ENCODE measurements at regions not wholly inside any gene's neighbourhood (a gene's known extent, or its start where the extent isn't known, plus 50 kb on each side); places are given as distances from the start of the nearest gene placed in this dataset.
"Not testable (repeated sequence)": the region's sequence is repeated elsewhere in the genome, so short reads cannot be mapped to it uniquely, and the experiment has no call there.

DNA sequence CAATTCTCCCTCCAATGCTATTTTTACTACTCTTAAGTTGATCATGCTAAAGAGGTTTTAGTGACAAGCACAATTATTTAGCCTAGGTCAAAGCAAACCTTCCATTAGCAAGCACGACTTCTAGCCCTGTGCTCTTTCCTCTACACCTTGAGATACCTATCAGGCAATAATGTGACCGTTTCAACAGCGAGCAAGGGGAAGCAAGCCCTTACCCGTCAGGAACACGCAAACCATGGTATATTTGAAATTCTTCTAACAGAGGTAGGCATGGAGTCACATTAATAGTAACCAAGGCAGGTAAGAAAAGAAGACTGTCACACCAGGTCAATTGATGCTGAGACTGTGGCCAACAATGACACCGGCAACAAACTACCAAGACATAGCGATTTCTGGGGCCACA is 68.9 kb upstream of the VGLL4 start:
- WGBS (ENCODE audit: extremely low coverage, insufficient coverage, insufficient read length), result no CpG with 5 or more reads among the region's 7 CpGs
- no peak overlapping the region for H3K4me3 ChIP-seq (ENCODE audit: low read depth, low read length)
- no peaks in the 10 kb centered on the region for H3K27me3 ChIP-seq (ENCODE audit: insufficient read depth, low read length)
- H4K12ac ChIP-seq (ENCODE audit: low read depth, low read length), result no peak overlapping the region
- peak in 1 of 2 donors; percentile 55 for DNase-seq
- no peak overlapping the region for H2BK5ac ChIP-seq (ENCODE audit: low read depth, low read length, poor library complexity)
- H3K23ac ChIP-seq (ENCODE audit: low read length), result no peak overlapping the region
- H3K79me2 ChIP-seq (ENCODE audit: control insufficient read depth, insufficient read depth, low read length, poor library complexity), result peaks cover 1% of the 10 kb centered on the region
- H3K9me3 ChIP-seq (ENCODE audit: insufficient read depth, low read depth, low read length), result no peaks in the 10 kb centered on the region
- H3K9ac ChIP-seq (ENCODE audit: low read length), result no peak overlapping the region
- peaks cover 0 to 2% of the 10 kb centered on the region in 2 experiments for H3K36me3 ChIP-seq (ENCODE audit: control insufficient read depth in 1 of 2, insufficient read depth in 2 of 2, low read length in 2 of 2)
- H4K91ac ChIP-seq (ENCODE audit: low read depth, low read length), result no peak overlapping the region
- H3K18ac ChIP-seq (ENCODE audit: low read length), result no peak overlapping the region
- no peak overlapping the region for H3K14ac ChIP-seq (ENCODE audit: low read length)
- H2AFZ ChIP-seq (ENCODE audit: insufficient read depth, low read length, poor library complexity), result no peak overlapping the region
- no peak overlapping the region for H3K4me2 ChIP-seq (ENCODE audit: low read length)
- H2AK5ac ChIP-seq (ENCODE audit: low read length), result no peak overlapping the region
- H3K4ac ChIP-seq (ENCODE audit: low read depth, low read length), result peak overlapping the region; percentile 53
- no peak overlapping the region for H4K8ac ChIP-seq (ENCODE audit: low read depth, low read length)
- no peak overlapping the region for H2BK12ac ChIP-seq (ENCODE audit: low read length)
- H2BK120ac ChIP-seq (ENCODE audit: insufficient read depth, low read length, poor library complexity), result no peak overlapping the region
- peaks cover 0 to 3% of the 10 kb centered on the region in 2 experiments for H3K4me1 ChIP-seq (ENCODE audit: control insufficient read depth in 1 of 2, insufficient read depth in 2 of 2, low read length in 2 of 2)
- no peak overlapping the region for H3K27ac ChIP-seq (ENCODE audit: low read depth, low read length)
- no peaks in the 10 kb centered on the region for H3K79me1 ChIP-seq (ENCODE audit: low read length)

DNA sequence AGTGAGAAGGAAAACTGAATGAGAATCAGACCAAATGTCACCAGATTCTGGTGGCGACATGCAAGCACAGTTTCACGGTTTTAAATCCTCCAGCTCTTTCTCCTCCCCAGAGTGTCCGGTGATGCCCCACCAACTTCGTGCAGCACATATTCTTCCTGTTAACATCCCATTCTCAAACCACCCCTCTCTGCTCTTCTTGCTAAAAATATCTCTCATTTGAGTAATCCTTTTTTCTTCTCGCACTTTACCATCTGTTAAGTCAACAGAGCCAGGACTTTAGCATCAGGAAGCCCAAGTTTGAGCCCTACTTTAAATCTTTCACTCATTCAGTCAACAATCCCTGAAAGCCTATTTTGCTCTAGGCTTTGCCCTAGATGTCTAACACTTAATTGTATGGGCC is 68.2 kb upstream of the VGLL4 start:
- H4K91ac ChIP-seq (ENCODE audit: low read depth, low read length), result no peak overlapping the region
- H4K8ac ChIP-seq (ENCODE audit: low read depth, low read length), result no peak overlapping the region
- peaks cover 0 to 3% of the 10 kb centered on the region in 2 experiments for H3K4me1 ChIP-seq (ENCODE audit: control insufficient read depth in 1 of 2, insufficient read depth in 2 of 2, low read length in 2 of 2)
- WGBS (ENCODE audit: extremely low coverage, insufficient coverage, insufficient read length), result no CpG with 5 or more reads among the region's 5 CpGs
- no peaks in the 10 kb centered on the region for H3K79me1 ChIP-seq (ENCODE audit: low read length)
- H2AFZ ChIP-seq (ENCODE audit: insufficient read depth, low read length, poor library complexity), result no peak overlapping the region
- H3K4me2 ChIP-seq (ENCODE audit: low read length), result no peak overlapping the region
- no peak overlapping the region for H3K4me3 ChIP-seq (ENCODE audit: low read depth, low read length)
- no peak overlapping the region for H2BK5ac ChIP-seq (ENCODE audit: low read depth, low read length, poor library complexity)
- no peak overlapping the region for H3K14ac ChIP-seq (ENCODE audit: low read length)
- H4K12ac ChIP-seq (ENCODE audit: low read depth, low read length), result no peak overlapping the region
- H2BK120ac ChIP-seq (ENCODE audit: insufficient read depth, low read length, poor library complexity), result no peak overlapping the region
- H3K18ac ChIP-seq (ENCODE audit: low read length), result no peak overlapping the region
- H3K27me3 ChIP-seq (ENCODE audit: insufficient read depth, low read length), result no peaks in the 10 kb centered on the region
- no peak overlapping the region for H2AK5ac ChIP-seq (ENCODE audit: low read length)
- H3K36me3 ChIP-seq (ENCODE audit: control insufficient read depth in 1 of 2, insufficient read depth in 2 of 2, low read length in 2 of 2), result peaks cover 0 to 2% of the 10 kb centered on the region in 2 experiments
- H3K9ac ChIP-seq (ENCODE audit: low read length), result no peak overlapping the region
- no peak overlapping the region for H3K27ac ChIP-seq (ENCODE audit: low read depth, low read length)
- no peaks in the 10 kb centered on the region for H3K9me3 ChIP-seq (ENCODE audit: insufficient read depth, low read depth, low read length)
- H2BK12ac ChIP-seq (ENCODE audit: low read length), result no peak overlapping the region
- H3K79me2 ChIP-seq (ENCODE audit: control insufficient read depth, insufficient read depth, low read length, poor library complexity), result peaks cover 1% of the 10 kb centered on the region
- DNase-seq, result no peak
- H3K23ac ChIP-seq (ENCODE audit: low read length), result no peak overlapping the region
- no peak overlapping the region for H3K4ac ChIP-seq (ENCODE audit: low read depth, low read length)

DNA sequence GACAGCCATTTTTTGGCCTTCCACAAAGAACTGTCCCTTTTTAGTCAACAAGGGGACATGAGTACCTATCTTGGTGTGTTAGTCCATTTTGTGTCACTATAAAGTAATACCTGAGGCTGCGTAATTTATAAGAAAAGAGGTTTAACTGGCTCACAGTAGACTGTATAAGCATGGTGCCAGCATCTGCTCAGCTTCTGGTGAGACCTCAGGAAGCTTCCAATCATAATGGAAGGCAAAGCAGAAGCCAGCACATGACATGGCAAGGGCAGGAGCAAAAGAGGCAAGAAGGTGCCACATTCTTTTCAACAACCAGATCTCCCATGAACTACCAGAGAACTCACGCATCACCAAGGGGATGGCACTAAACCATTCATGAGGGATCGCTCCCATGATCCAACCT is 66.1 kb upstream of the VGLL4 start:
- Histone ChIP-seq H3K27me3 (ENCODE audit: insufficient read depth, low read length) (no peaks in the 10 kb centered on the region), H2BK12ac (ENCODE audit: low read length) (no peak overlapping the region), H3K9ac (ENCODE audit: low read length) (no peak overlapping the region), H2AFZ (ENCODE audit: insufficient read depth, low read length, poor library complexity) (no peak overlapping the region), H3K79me1 (ENCODE audit: low read length) (no peaks in the 10 kb centered on the region), H3K79me2 (ENCODE audit: control insufficient read depth, insufficient read depth, low read length, poor library complexity) (peaks cover 1% of the 10 kb centered on the region), H3K23ac (ENCODE audit: low read length) (no peak overlapping the region), H3K18ac (ENCODE audit: low read length) (no peak overlapping the region), H2AK5ac (ENCODE audit: low read length) (no peak overlapping the region), H3K4me2 (ENCODE audit: low read length) (no peak overlapping the region), H3K14ac (ENCODE audit: low read length) (no peak overlapping the region), H3K4ac (ENCODE audit: low read depth, low read length) (peak overlapping the region; percentile 41), H2BK120ac (ENCODE audit: insufficient read depth, low read length, poor library complexity) (no peak overlapping the region), H2BK5ac (ENCODE audit: low read depth, low read length, poor library complexity) (no peak overlapping the region), H3K4me1 (ENCODE audit: control insufficient read depth in 1 of 2, insufficient read depth in 2 of 2, low read length in 2 of 2) (peaks cover 0 to 3% of the 10 kb centered on the region in 2 experiments), H4K12ac (ENCODE audit: low read depth, low read length) (no peak overlapping the region), H3K36me3 (ENCODE audit: control insufficient read depth in 1 of 2, insufficient read depth in 2 of 2, low read length in 2 of 2) (peaks cover 0 to 2% of the 10 kb centered on the region in 2 experiments), H3K9me3 (ENCODE audit: insufficient read depth, low read depth, low read length) (no peaks in the 10 kb centered on the region), H3K4me3 (ENCODE audit: low read depth, low read length) (no peak overlapping the region), H4K8ac (ENCODE audit: low read depth, low read length) (no peak overlapping the region), H4K91ac (ENCODE audit: low read depth, low read length) (no peak overlapping the region), H3K27ac (ENCODE audit: low read depth, low read length) (no peak overlapping the region)
- no CpG with 5 or more reads among the region's 3 CpGs for WGBS (ENCODE audit: extremely low coverage, insufficient coverage, insufficient read length)
- no peak for DNase-seq

GRCh38 chr3:11707084-11707483 is 63.4 kb upstream of the VGLL4 start:
- not testable (repeated sequence) for H3K36me3 ChIP-seq (ENCODE audit: control insufficient read depth in 1 of 2, insufficient read depth in 2 of 2, low read length in 2 of 2); DNase-seq; H3K14ac ChIP-seq (ENCODE audit: low read length); H3K9ac ChIP-seq (ENCODE audit: low read length); H3K4me2 ChIP-seq (ENCODE audit: low read length); H4K12ac ChIP-seq (ENCODE audit: low read depth, low read length); H2BK5ac ChIP-seq (ENCODE audit: low read depth, low read length, poor library complexity); H3K18ac ChIP-seq (ENCODE audit: low read length); H4K8ac ChIP-seq (ENCODE audit: low read depth, low read length); H2BK12ac ChIP-seq (ENCODE audit: low read length); H3K27me3 ChIP-seq (ENCODE audit: insufficient read depth, low read length); H2AFZ ChIP-seq (ENCODE audit: insufficient read depth, low read length, poor library complexity); H3K4me1 ChIP-seq (ENCODE audit: control insufficient read depth in 1 of 2, insufficient read depth in 2 of 2, low read length in 2 of 2); H2BK120ac ChIP-seq (ENCODE audit: insufficient read depth, low read length, poor library complexity); H3K27ac ChIP-seq (ENCODE audit: low read depth, low read length); H3K23ac ChIP-seq (ENCODE audit: low read length); H3K9me3 ChIP-seq (ENCODE audit: insufficient read depth, low read depth, low read length); H3K79me2 ChIP-seq (ENCODE audit: control insufficient read depth, insufficient read depth, low read length, poor library complexity); H2AK5ac ChIP-seq (ENCODE audit: low read length); H3K79me1 ChIP-seq (ENCODE audit: low read length); H4K91ac ChIP-seq (ENCODE audit: low read depth, low read length); H3K4me3 ChIP-seq (ENCODE audit: low read depth, low read length)
- no CpG with 5 or more reads among the region's 2 CpGs for WGBS (ENCODE audit: extremely low coverage, insufficient coverage, insufficient read length)
- H3K4ac ChIP-seq (ENCODE audit: low read depth, low read length), result peak overlapping the region; percentile 33
